Endothelial cell of umbilical vein (primary cell): ENCODE measurements at regions not wholly inside any gene's neighbourhood (a gene's known extent, or its start where the extent isn't known, plus 50 kb on each side); places are given as distances from the start of the nearest gene placed in this dataset.

Experiments
- EZH2 ChIP-seq: IDR thresholded peaks from 2 replicates; pipeline ENCODE4 v1.6.1; 2012; ENCODE audit warnings: borderline replicate concordance, low read depth, mild to moderate bottlenecking, moderate library complexity, low read length, inconsistent platforms; ENCODE audit not compliant: severe bottlenecking
- FOS ChIP-seq: IDR thresholded peaks from 2 replicates; pipeline ENCODE4 v1.6.1; 2011; ENCODE audit warnings: mild to moderate bottlenecking, low read length, moderate library complexity, borderline replicate concordance; ENCODE audit not compliant: insufficient read depth
- MYC ChIP-seq: IDR thresholded peaks from one replicate; pipeline ENCODE4 v1.6.1; 2011; ENCODE audit warnings: mild to moderate bottlenecking, low read depth, low read length
- POLR2AphosphoS5 ChIP-seq: IDR thresholded peaks from 2 replicates; pipeline ENCODE4 v1.6.1; 2012; ENCODE audit warnings: low read depth, mild to moderate bottlenecking, control low read depth, low read length, moderate library complexity; ENCODE audit not compliant: insufficient read depth
- TF ChIP-seq, protein P1 (sequence below), 2 donors: IDR thresholded peaks; 1 replicate in 1 of 2; 2 replicates in 1 of 2; pipeline ENCODE4 v1.5.1; 2011; ENCODE audit warnings: low read length in 2 of 2, mild to moderate bottlenecking in 2 of 2, moderate library complexity in 2 of 2, control low read depth in 1 of 2, inconsistent platforms in 1 of 2, low read depth in 1 of 2; ENCODE audit not compliant: insufficient read depth in 1 of 2; ENCODE audit errors: extremely low read depth in 1 of 2
- TF ChIP-seq, protein P2 (sequence below): IDR thresholded peaks from 2 replicates; pipeline ENCODE4 v1.6.1; 2011; ENCODE audit not compliant: insufficient read depth, insufficient read length

DNA sequence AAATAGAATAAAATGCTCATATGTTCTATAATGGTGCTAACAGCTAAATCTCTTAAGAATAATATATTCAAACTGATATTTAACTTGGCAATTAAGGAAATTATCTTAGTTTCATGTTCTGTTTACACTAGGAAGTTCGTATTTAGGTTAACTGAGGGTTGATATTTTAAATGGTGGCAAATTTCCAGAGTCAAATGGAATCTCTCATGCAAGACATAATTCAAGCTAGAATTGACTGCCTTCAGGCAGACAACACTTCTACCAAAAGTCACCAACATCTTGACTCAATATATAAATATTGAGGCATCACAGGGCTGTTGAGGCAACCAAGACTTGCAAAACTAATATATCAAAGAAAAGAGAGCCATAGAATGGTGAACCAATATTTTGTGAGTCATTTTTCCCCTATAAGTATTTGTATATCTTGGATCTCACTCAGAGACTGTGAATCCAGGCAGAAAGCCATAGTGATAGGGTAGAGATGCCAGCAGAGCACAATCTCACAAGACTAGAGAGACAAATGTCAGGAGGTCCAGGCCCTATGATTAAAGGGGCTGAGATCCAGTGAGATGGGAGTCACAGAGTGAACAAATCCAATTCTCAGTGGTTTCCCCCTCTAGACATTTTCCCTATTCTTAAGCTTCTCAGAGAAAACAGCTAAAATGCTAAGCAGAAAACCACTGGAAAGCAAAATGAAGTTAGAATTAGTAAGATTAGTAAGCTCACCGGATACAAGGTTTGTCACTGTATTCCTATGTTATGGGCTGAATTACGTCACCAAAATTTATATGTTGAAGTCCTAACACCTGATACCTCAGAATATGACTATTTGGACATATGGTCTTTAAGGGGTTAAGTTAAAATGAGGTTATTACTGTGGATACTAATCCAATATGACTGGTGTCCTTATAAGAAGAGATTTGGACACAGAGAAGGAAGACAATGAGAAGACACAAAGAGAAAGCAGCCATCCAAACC is 358.2 kb upstream of the UBE2E3 start:
- TF ChIP-seq, protein P1, sequence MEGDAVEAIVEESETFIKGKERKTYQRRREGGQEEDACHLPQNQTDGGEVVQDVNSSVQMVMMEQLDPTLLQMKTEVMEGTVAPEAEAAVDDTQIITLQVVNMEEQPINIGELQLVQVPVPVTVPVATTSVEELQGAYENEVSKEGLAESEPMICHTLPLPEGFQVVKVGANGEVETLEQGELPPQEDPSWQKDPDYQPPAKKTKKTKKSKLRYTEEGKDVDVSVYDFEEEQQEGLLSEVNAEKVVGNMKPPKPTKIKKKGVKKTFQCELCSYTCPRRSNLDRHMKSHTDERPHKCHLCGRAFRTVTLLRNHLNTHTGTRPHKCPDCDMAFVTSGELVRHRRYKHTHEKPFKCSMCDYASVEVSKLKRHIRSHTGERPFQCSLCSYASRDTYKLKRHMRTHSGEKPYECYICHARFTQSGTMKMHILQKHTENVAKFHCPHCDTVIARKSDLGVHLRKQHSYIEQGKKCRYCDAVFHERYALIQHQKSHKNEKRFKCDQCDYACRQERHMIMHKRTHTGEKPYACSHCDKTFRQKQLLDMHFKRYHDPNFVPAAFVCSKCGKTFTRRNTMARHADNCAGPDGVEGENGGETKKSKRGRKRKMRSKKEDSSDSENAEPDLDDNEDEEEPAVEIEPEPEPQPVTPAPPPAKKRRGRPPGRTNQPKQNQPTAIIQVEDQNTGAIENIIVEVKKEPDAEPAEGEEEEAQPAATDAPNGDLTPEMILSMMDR (IDR thresholded peaks at IDR 0.05; ENCODE audit: extremely low read depth in 1 of 2, insufficient read depth in 1 of 2, low read depth in 1 of 2, low read length in 2 of 2): no peak
- TF ChIP-seq FOS: no peak
- no peak for TF ChIP-seq EZH2
- TF ChIP-seq POLR2AphosphoS5: no peak
- no peak for TF ChIP-seq MYC
- TF ChIP-seq, protein P2, sequence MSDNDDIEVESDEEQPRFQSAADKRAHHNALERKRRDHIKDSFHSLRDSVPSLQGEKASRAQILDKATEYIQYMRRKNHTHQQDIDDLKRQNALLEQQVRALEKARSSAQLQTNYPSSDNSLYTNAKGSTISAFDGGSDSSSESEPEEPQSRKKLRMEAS: no peak
